ENCODE measurements at regions not wholly inside any gene's neighbourhood (a gene's known extent, or its start where the extent isn't known, plus 50 kb on each side); places are given as distances from the start of the nearest gene placed in this dataset.

DNA sequence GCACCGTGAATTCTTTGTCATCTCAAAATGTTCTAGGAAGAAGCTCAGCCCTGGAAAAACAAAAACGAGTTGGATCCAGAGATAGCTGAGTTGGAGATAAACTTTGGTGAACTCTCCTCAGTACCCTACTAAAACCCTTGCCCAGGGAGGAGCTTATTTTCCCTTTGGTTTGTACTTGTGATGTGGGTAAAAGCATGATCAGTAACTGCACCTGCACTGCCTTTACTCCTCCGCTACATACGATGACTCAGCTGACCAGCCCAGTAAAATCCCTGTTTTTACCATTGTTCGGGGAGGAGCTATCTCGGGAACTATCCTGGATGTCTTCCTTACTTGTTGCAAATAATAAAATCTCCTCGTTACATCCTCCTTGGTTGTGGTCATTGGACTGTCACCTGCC, 359.3 kb downstream of the SH2D4B start:
- Histone ChIP-seq H3K4me1 (ENCODE audit: insufficient read depth, poor library complexity, severe bottlenecking) (no peaks in the 10 kb centered on the region), H3K27me3 (ENCODE audit: insufficient read depth, poor library complexity, severe bottlenecking) (no peaks in the 10 kb centered on the region), H3K4me3 (ENCODE audit: severe bottlenecking) (no peak overlapping the region), H3K9me3 (ENCODE audit: severe bottlenecking) (no peaks in the 10 kb centered on the region), H3K36me3 (ENCODE audit: low read depth) (no peaks in the 10 kb centered on the region), H3K27ac (ENCODE audit: poor library complexity, severe bottlenecking) (no peak overlapping the region)
- no peak for TF ChIP-seq CTCF (IDR thresholded peaks at IDR 0.05; ENCODE audit: poor library complexity, severe bottlenecking)
- DNase-seq (ENCODE audit: low spot score) (no peak), ATAC-seq (ENCODE audit: low read depth) (no peak)

- no peak overlapping the region for H3K27ac ChIP-seq (ENCODE audit: poor library complexity, severe bottlenecking)
- no peaks in the 10 kb centered on the region for H3K27me3 ChIP-seq (ENCODE audit: insufficient read depth, poor library complexity, severe bottlenecking)
- ATAC-seq (ENCODE audit: low read depth) (no peak), DNase-seq (ENCODE audit: low spot score) (no peak)
- no peaks in the 10 kb centered on the region for H3K9me3 ChIP-seq (ENCODE audit: severe bottlenecking)
- no peaks in the 10 kb centered on the region for H3K4me1 ChIP-seq (ENCODE audit: insufficient read depth, poor library complexity, severe bottlenecking)
- no peak for TF ChIP-seq CTCF (IDR thresholded peaks at IDR 0.05; ENCODE audit: poor library complexity, severe bottlenecking)
- H3K36me3 ChIP-seq (ENCODE audit: low read depth) = no peaks in the 10 kb centered on the region
- no peak overlapping the region for H3K4me3 ChIP-seq (ENCODE audit: severe bottlenecking)
Measured at GRCh38 chr10:80900661-80901060, 363.0 kb downstream of the SH2D4B start.

DNA sequence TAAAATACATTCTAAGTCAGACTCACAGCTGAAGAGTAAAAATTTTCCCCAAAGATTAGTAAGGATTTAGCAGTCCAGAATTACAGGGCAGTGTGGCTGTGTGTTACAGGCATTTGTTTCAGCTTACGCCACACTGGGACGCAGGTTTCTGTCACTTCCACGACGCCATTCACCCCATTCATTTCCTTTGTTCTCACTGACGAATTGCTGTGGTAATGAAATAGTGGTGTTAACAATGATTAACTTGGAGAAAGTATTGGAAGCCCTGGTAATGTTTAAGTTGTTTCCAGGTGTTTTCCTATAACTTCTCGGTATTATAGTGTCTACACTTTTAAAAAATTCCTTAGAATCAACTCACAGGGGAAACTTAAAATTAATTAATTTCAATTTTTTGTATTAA, 370.9 kb downstream of the SH2D4B start:
- no peak for DNase-seq (ENCODE audit: low spot score)
- Histone ChIP-seq H3K36me3 (ENCODE audit: low read depth) (no peaks in the 10 kb centered on the region), H3K9me3 (ENCODE audit: severe bottlenecking) (no peaks in the 10 kb centered on the region), H3K27me3 (ENCODE audit: insufficient read depth, poor library complexity, severe bottlenecking) (no peaks in the 10 kb centered on the region), H3K4me3 (ENCODE audit: severe bottlenecking) (no peak overlapping the region), H3K4me1 (ENCODE audit: insufficient read depth, poor library complexity, severe bottlenecking) (no peaks in the 10 kb centered on the region), H3K27ac (ENCODE audit: poor library complexity, severe bottlenecking) (no peak overlapping the region)
- ATAC-seq (ENCODE audit: low read depth) = no peak
- no peak for TF ChIP-seq CTCF (IDR thresholded peaks at IDR 0.05; ENCODE audit: poor library complexity, severe bottlenecking)

- DNase-seq (ENCODE audit: low spot score) (no peak), ATAC-seq (ENCODE audit: low read depth) (no peak)
- H3K4me3 ChIP-seq (ENCODE audit: severe bottlenecking) = no peak overlapping the region
- TF ChIP-seq CTCF (IDR thresholded peaks at IDR 0.05; ENCODE audit: poor library complexity, severe bottlenecking) = no peak
- H3K27ac ChIP-seq (ENCODE audit: poor library complexity, severe bottlenecking) = no peak overlapping the region
- no peaks in the 10 kb centered on the region for H3K4me1 ChIP-seq (ENCODE audit: insufficient read depth, poor library complexity, severe bottlenecking)
- H3K27me3 ChIP-seq (ENCODE audit: insufficient read depth, poor library complexity, severe bottlenecking) = no peaks in the 10 kb centered on the region
- H3K9me3 ChIP-seq (ENCODE audit: severe bottlenecking) = no peaks in the 10 kb centered on the region
- no peaks in the 10 kb centered on the region for H3K36me3 ChIP-seq (ENCODE audit: low read depth)
Measured at GRCh38 chr10:80909254-80909653, 371.6 kb downstream of the SH2D4B start.

DNA sequence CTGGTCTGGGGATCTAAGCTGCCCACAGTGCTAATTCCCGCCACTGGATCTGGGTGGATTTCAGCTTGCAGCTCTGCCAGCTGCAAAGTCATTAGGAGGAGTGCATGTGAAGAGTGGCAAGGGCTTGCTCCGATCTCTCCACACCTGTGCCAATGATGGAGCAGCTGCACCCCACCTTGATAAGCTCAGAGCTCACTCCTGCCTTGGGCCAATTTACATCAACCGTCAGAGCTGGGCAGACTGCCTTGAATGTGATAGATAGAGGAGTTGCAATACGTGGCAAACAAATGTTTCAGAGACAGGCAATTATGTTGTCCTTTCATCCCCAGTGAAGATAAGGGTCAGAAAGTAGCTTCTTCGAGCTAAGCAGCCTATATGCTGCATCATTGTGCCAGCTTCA, 379.9 kb downstream of the SH2D4B start:
- ATAC-seq (ENCODE audit: low read depth) (no peak), DNase-seq (ENCODE audit: low spot score) (no peak)
- H3K9me3 ChIP-seq (ENCODE audit: severe bottlenecking) = no peaks in the 10 kb centered on the region

More for the DNA sequence above, 379.9 kb downstream of the SH2D4B start:
- H3K36me3 ChIP-seq (ENCODE audit: low read depth) = no peaks in the 10 kb centered on the region
- H3K4me1 ChIP-seq (ENCODE audit: insufficient read depth, poor library complexity, severe bottlenecking) = no peaks in the 10 kb centered on the region
- H3K4me3 ChIP-seq (ENCODE audit: severe bottlenecking) = no peak overlapping the region
- no peak overlapping the region for H3K27ac ChIP-seq (ENCODE audit: poor library complexity, severe bottlenecking)
- no peaks in the 10 kb centered on the region for H3K27me3 ChIP-seq (ENCODE audit: insufficient read depth, poor library complexity, severe bottlenecking)
- TF ChIP-seq CTCF (IDR thresholded peaks at IDR 0.05; ENCODE audit: poor library complexity, severe bottlenecking) = no peak

Data from RWPE2 (cell line).